Loucy (cell line): ENCODE measurements at regions not wholly inside any gene's neighbourhood (a gene's known extent, or its start where the extent isn't known, plus 50 kb on each side); places are given as distances from the start of the nearest gene placed in this dataset.

Experiments used
- H2AFZ ChIP-seq: fragments of 200-600 bp; sonication (generic); 2 replicates; pipeline ENCODE4 v1.6.0; 2016; ENCODE audit warnings: antibody characterized with exemption, mild to moderate bottlenecking, low read length, moderate library complexity
- H3F3A ChIP-seq: fragments of 200-600 bp; 2 replicates; pipeline ENCODE4 v1.6.0; 2016; ENCODE audit warnings: antibody characterized with exemption, low read depth, mild to moderate bottlenecking
- H3K27me3 ChIP-seq: fragments of 200-600 bp; sonication (generic); 2 replicates; pipeline ENCODE4 v1.6.1; 2014; ENCODE audit warnings: low read length, mild to moderate bottlenecking; ENCODE audit not compliant: insufficient read depth, poor library complexity, severe bottlenecking
- H3K36me3 ChIP-seq: fragments of 200-600 bp; sonication (generic); 2 replicates; pipeline ENCODE4 v1.6.1; 2016; ENCODE audit warnings: low read length; ENCODE audit not compliant: insufficient read depth
- H3K4me1 ChIP-seq: fragments of 200-600 bp; sonication (generic); 2 replicates; pipeline ENCODE4 v1.5.1; 2014; ENCODE audit warnings: low read length, mild to moderate bottlenecking; ENCODE audit not compliant: insufficient read depth, poor library complexity, severe bottlenecking
- H3K4me2 ChIP-seq: fragments of 200-600 bp; sonication (generic); 2 replicates; pipeline ENCODE4 v1.6.0; 2014; ENCODE audit warnings: antibody characterized with exemption, low read length, low read depth, mild to moderate bottlenecking; ENCODE audit not compliant: poor library complexity, severe bottlenecking
- H3K4me3 ChIP-seq: fragments of 200-600 bp; sonication (generic); 2 replicates; pipeline ENCODE4 v1.5.1; 2014; ENCODE audit warnings: low read length, mild to moderate bottlenecking, mixed read lengths; ENCODE audit not compliant: poor library complexity, severe bottlenecking
- H3K79me2 ChIP-seq: fragments of 200-600 bp; sonication (generic); 2 replicates; pipeline ENCODE4 v1.6.1; 2014; ENCODE audit warnings: low read length; ENCODE audit not compliant: insufficient read depth
- H3K9ac ChIP-seq: fragments of 200-600 bp; sonication (generic); 2 replicates; pipeline ENCODE4 v1.6.0; 2014; ENCODE audit warnings: mild to moderate bottlenecking, low read depth, low read length, moderate library complexity; ENCODE audit not compliant: poor library complexity, severe bottlenecking
- H3K9me2 ChIP-seq: fragments of 200-600 bp; sonication (generic); replicated peaks from 2 replicates; pipeline ENCODE4 v1.6.1; 2016; ENCODE audit warnings: low read depth, low read length, mixed read lengths
- H3K9me3 ChIP-seq: fragments of 200-600 bp; sonication (generic); 2 replicates; pipeline ENCODE4 v1.6.1; 2014; ENCODE audit warnings: mild to moderate bottlenecking, antibody characterized with exemption, low read length, low read depth; ENCODE audit not compliant: insufficient read depth
- H4K20me1 ChIP-seq: fragments of 200-600 bp; sonication (generic); 2 replicates; pipeline ENCODE4 v1.6.0; 2014; ENCODE audit warnings: antibody characterized with exemption, low read length, mild to moderate bottlenecking; ENCODE audit not compliant: insufficient read depth, poor library complexity, severe bottlenecking
- CTCF ChIP-seq: fragments of 200-600 bp; sonication (generic); conservative IDR thresholded peaks from 2 replicates; pipeline ENCODE4 v1.5.1; 2014; ENCODE audit warnings: mild to moderate bottlenecking, antibody characterized with exemption, low read length
- EZH2phosphoT487 ChIP-seq: fragments of 200-600 bp; IDR thresholded peaks from 2 replicates; pipeline ENCODE4 v1.6.1; 2018; ENCODE audit warnings: antibody characterized with exemption, mild to moderate bottlenecking, moderate library complexity, borderline replicate concordance

GRCh38 chr6:91743756-91744155 lies 1156.9 kb upstream of the MAP3K7 start:
- Histone ChIP-seq H3K9me3 (no peaks in the 10 kb centered on the region), H3K4me2 (no peak overlapping the region), H3K4me1 (no peaks in the 10 kb centered on the region), H3K36me3 (no peaks in the 10 kb centered on the region), H4K20me1 (no peaks in the 10 kb centered on the region), H3K9me2 (no peaks in the 10 kb centered on the region), H3K27me3 (no peaks in the 10 kb centered on the region), H3F3A (no peaks in the 10 kb centered on the region), H3K79me2 (no peaks in the 10 kb centered on the region), H2AFZ (no peak overlapping the region), H3K9ac (no peak overlapping the region), H3K4me3 (no peak overlapping the region)
- no peak for TF ChIP-seq CTCF
- no peak for TF ChIP-seq EZH2phosphoT487

- no peaks in the 10 kb centered on the region for H3K27me3 ChIP-seq
- TF ChIP-seq EZH2phosphoT487 (no peak), CTCF (no peak)
- H3K4me1 ChIP-seq = no peaks in the 10 kb centered on the region
- H3F3A ChIP-seq = no peaks in the 10 kb centered on the region
- H3K9me2 ChIP-seq = no peaks in the 10 kb centered on the region
- no peak overlapping the region for H3K4me3 ChIP-seq
- H3K79me2 ChIP-seq = no peaks in the 10 kb centered on the region
- H3K36me3 ChIP-seq = no peaks in the 10 kb centered on the region
- H4K20me1 ChIP-seq = no peaks in the 10 kb centered on the region
- no peaks in the 10 kb centered on the region for H3K9me3 ChIP-seq
- no peak overlapping the region for H3K4me2 ChIP-seq
- no peak overlapping the region for H2AFZ ChIP-seq
- H3K9ac ChIP-seq = no peak overlapping the region
Observed at GRCh38 chr6:91731939-91732338, 1145.1 kb upstream of the MAP3K7 start.

GRCh38 chr6:91730710-91731109 lies 1143.8 kb upstream of the MAP3K7 start:
- Histone ChIP-seq H4K20me1 (no peaks in the 10 kb centered on the region), H3K9me2 (no peaks in the 10 kb centered on the region), H3K27me3 (no peaks in the 10 kb centered on the region), H2AFZ (no peak overlapping the region), H3F3A (no peaks in the 10 kb centered on the region), H3K4me1 (no peaks in the 10 kb centered on the region), H3K9ac (no peak overlapping the region), H3K4me2 (no peak overlapping the region), H3K9me3 (no peaks in the 10 kb centered on the region), H3K36me3 (no peaks in the 10 kb centered on the region), H3K4me3 (no peak overlapping the region), H3K79me2 (no peaks in the 10 kb centered on the region)
- TF ChIP-seq CTCF (no peak), EZH2phosphoT487 (no peak)
